SJCRH30 (cell line): ENCODE measurements at regions not wholly inside any gene's neighbourhood (a gene's known extent, or its start where the extent isn't known, plus 50 kb on each side); places are given as distances from the start of the nearest gene placed in this dataset.

Experiments used
- DNase-seq, 2 experiments: peaks; one replicate each; pipeline ENCODE4 v3.0.0-alpha.2; 2015 to 2020
- H3K27ac ChIP-seq: fragments of 250-450 bp; sonication (Bioruptor Pico); 2 replicates; pipeline ENCODE4 v1.5.1; 2020; ENCODE audit warnings: mild to moderate bottlenecking, moderate library complexity
- H3K27me3 ChIP-seq: fragments of 250-450 bp; sonication (Bioruptor Pico); 2 replicates; pipeline ENCODE4 v1.5.1; 2020; ENCODE audit warnings: mild to moderate bottlenecking, moderate library complexity
- H3K36me3 ChIP-seq: fragments of 250-450 bp; sonication (Bioruptor Pico); 2 replicates; pipeline ENCODE4 v1.5.1; 2020; ENCODE audit warnings: mild to moderate bottlenecking, moderate library complexity
- H3K4me1 ChIP-seq: fragments of 250-450 bp; sonication (Bioruptor Pico); 2 replicates; pipeline ENCODE4 v1.5.1; 2020; ENCODE audit warnings: mild to moderate bottlenecking, moderate library complexity
- H3K4me3 ChIP-seq: fragments of 250-450 bp; sonication (Bioruptor Pico); 2 replicates; pipeline ENCODE4 v1.5.1; 2020; ENCODE audit warnings: mild to moderate bottlenecking, moderate library complexity
- H3K9me3 ChIP-seq: fragments of 250-450 bp; sonication (Bioruptor Pico); replicated peaks from 2 replicates; pipeline ENCODE4 v1.5.1; 2020; ENCODE audit warnings: mild to moderate bottlenecking, moderate library complexity

DNA sequence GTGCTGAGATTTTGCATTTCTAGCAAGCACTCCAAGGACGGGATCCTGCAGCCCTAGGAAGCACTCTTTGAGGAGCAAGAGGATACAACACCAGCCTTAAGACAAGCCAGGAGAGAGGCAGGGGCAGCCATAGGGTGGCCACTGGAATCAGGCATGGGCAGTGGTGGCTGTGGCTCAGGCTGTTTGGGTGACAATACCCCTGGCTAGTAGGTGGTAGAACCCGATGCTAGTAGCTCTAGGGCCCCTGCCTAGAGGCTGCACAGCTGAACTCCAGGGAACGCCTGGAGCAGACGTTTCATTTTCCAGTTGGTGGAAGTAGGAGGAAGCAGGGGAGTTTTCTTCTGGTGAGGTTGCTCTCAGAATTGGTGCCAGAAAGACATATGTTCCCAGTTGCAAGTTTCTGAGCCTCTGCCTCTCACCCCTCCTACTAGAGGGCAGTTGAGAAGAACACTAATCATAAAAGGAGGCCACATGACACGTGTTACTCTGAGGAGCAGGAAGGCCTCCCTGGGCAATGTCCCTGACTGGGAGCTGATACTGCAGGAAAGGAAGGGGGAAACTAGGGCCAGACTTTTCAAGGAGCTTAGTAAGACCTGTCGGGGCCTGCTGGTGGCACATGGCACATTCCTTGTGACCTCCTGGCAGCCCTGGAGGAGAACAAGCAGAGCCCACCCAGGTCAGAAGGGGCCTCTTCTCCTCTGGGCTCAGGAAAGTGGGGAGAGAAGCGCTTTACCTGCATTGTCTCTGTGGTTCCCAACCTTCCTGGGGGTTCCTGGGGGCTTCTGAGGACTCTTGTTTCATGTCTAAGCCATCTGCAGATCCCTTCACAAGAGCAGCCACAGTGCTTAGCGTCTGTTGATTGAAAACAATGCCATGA, 56.6 kb upstream of the DRD2 start:
- no peaks in the 10 kb centered on the region; the same call in 1 of the 2 replicates for H3K4me1 ChIP-seq
- no peaks in the 10 kb centered on the region for H3K36me3 ChIP-seq
- H3K27me3 ChIP-seq, result no peaks in the 10 kb centered on the region
- no peaks in the 10 kb centered on the region for H3K9me3 ChIP-seq
- peak in 1 of 2 experiments; percentile 27 for DNase-seq
- no peak overlapping the region for H3K27ac ChIP-seq
- no peak overlapping the region for H3K4me3 ChIP-seq

DNA sequence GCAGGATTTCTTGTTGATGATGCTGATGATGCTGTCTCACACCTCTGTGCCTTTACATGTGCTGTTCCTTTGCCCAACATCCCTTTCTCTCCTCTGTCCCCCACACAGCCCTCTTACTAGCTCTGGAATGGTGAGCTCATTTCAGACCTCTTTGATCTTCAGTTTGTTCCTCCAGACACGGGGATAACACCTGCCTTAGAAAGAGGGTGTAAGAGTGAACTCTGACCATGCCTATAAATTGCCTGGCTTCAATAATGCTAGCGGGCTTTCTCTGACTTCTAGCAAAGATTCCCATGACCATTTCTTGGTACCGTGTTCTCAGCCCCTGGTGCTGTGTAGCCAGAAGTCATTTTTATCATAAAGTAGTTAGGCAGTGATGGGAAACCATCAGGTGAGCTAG, 55.9 kb upstream of the DRD2 start:
- Histone ChIP-seq H3K36me3 (no peaks in the 10 kb centered on the region), H3K27ac (no peak overlapping the region), H3K9me3 (no peaks in the 10 kb centered on the region), H3K4me1 (no peaks in the 10 kb centered on the region; the same call in 1 of the 2 replicates), H3K4me3 (no peak overlapping the region), H3K27me3 (no peaks in the 10 kb centered on the region)
- no peak for DNase-seq

DNA sequence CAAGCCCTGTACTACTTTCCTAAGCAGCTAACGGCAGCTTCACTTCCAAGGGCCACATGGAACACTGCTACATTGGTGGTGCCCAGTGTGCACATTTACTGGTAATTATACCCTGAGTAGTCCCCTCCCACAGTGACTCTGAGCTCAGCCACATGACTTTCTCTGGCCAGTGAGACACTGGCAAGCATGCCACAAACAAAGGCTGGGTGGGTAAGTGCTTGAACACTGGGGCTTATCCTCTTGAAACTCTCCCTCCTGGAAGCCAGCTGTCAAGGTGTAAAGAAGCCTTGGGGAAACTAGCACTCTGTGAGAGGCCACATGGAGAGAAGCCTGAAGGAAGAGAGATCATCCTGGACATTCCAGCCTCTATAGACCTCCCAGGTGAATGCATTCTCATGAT, 54.4 kb upstream of the DRD2 start:
- Histone ChIP-seq H3K9me3 (no peaks in the 10 kb centered on the region), H3K4me1 (no peaks in the 10 kb centered on the region; the same call in 1 of the 2 replicates), H3K27ac (no peak overlapping the region), H3K4me3 (no peak overlapping the region), H3K36me3 (no peaks in the 10 kb centered on the region), H3K27me3 (no peaks in the 10 kb centered on the region)
- DNase-seq, result no peak

DNA sequence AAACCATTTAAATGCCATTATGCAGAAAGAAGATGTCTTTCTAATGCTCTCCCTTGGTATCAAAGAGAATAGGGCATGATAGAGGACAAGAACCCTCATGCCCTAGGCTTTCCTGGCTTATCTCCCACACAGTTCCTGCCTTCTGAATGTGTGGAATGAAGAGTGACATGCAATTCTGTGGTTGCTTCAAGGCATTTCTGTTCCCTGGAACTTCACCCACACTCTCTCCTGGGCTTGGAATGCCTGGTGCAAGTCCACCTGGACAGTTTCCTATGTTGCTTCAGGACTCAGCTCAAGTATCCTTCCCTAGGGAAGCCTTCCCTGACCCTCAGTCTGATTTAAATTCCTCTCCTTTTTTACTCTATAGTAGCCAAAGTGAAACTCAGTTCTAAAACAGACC, 53.8 kb upstream of the DRD2 start:
- H3K36me3 ChIP-seq, result no peaks in the 10 kb centered on the region

DNA sequence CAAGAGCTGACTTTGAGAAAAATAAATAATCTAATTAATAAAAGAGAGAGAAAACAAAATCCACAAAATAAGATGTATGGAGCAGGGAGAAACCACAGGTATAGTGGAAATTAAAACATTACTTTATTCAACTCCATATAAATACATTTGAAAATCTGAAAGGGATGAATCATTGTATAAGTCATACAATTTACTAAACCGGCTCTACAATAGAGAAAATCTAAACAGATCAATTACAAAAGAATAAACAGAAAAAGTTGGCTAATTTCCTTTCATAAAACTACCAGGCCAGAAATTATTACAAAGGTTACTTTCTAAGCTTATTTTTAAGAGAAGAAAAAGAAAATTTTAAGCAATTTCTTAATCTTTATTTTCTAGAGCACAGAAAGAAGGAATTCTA, 51.3 kb upstream of the DRD2 start:
- no peak for DNase-seq
- Histone ChIP-seq H3K27me3 (no peaks in the 10 kb centered on the region), H3K4me3 (no peak overlapping the region), H3K4me1 (no peaks in the 10 kb centered on the region), H3K36me3 (no peaks in the 10 kb centered on the region), H3K27ac (no peak overlapping the region), H3K9me3 (no peaks in the 10 kb centered on the region)

More for the DNA sequence above, 53.8 kb upstream of the DRD2 start:
- Histone ChIP-seq H3K9me3 (no peaks in the 10 kb centered on the region), H3K4me3 (no peak overlapping the region), H3K27me3 (no peaks in the 10 kb centered on the region), H3K27ac (no peak overlapping the region), H3K4me1 (no peaks in the 10 kb centered on the region; the same call in 1 of the 2 replicates)
- no peak for DNase-seq
